ENCODE measurements at regions not wholly inside any gene's neighbourhood (a gene's known extent, or its start where the extent isn't known, plus 50 kb on each side); places are given as distances from the start of the nearest gene placed in this dataset.

DNA sequence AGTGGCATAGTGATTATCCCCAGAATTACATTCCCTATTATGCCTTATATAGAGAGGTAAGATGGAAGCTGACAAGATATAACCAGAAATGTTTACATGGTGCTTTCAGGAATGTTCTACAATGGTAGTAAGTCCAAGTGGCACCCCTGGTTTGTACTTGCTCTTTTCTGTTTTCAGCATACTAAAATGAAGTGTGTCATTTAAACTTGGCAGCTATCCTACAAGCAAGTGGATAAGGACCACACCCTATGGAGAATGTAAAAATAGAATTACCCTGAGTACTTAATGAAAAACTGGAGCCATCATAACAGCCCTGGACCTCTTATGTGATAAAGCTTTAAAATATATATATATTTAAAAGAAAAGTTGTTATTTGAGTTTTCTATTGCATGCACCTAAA is 1012.7 kb upstream of the CADM2 start:
- no peak overlapping the region for H3T11ph ChIP-seq (ENCODE audit: low read length)
- no peak overlapping the region for H3K27ac Mint-ChIP-seq
- no peaks in the 10 kb centered on the region for H3K23me2 ChIP-seq (ENCODE audit: insufficient read length, low read depth, low read length, poor library complexity, severe bottlenecking)
- no peak overlapping the region for H3K4ac ChIP-seq (ENCODE audit: low read depth, low read length)
- H3K56ac ChIP-seq (ENCODE audit: insufficient read length, low read depth, low read length): no peak overlapping the region
- H2AK5ac ChIP-seq (ENCODE audit: insufficient read length, low read length): no peak overlapping the region
- no peak overlapping the region for H3K18ac ChIP-seq (ENCODE audit: insufficient read length, low read depth, low read length)
- no peaks in the 10 kb centered on the region for H3K79me2 ChIP-seq (ENCODE audit: insufficient read depth, low read length)
- no peaks in the 10 kb centered on the region for H3K79me1 ChIP-seq (ENCODE audit: insufficient read depth, low read depth, low read length, poor library complexity, severe bottlenecking)
- H2BK12ac ChIP-seq (ENCODE audit: insufficient read length, low read depth, low read length): no peak overlapping the region
- no peak overlapping the region for H4K8ac ChIP-seq (replicated peaks; ENCODE audit: insufficient read length, low read depth, low read length)
- H3K9me3 ChIP-seq (ENCODE audit: control insufficient read depth, low read depth, low read length): no peaks in the 10 kb centered on the region
- peaks cover 0 to 7% (median 5%) of the 10 kb centered on the region in 3 experiments; a peak in 5 of 7 replicates for H3K36me3 Mint-ChIP-seq (ENCODE audit: insufficient read depth in 1 of 3, low read depth in 3 of 3)
- no peaks in the 10 kb centered on the region for H3K4me1 ChIP-seq (ENCODE audit: insufficient read depth, low read length)
- H3K27ac ChIP-seq (ENCODE audit: insufficient read length, low read depth, low read length): no peak overlapping the region
- no peak overlapping the region for H2BK15ac ChIP-seq (ENCODE audit: low read depth, low read length)
- no peak overlapping the region for H3K9ac ChIP-seq (ENCODE audit: extremely low read depth, insufficient read length, low read length)
- H2BK120ac ChIP-seq (ENCODE audit: low read depth, low read length, poor library complexity, severe bottlenecking): no peak overlapping the region
- no peaks in the 10 kb centered on the region for H4K20me1 ChIP-seq (ENCODE audit: control insufficient read depth, insufficient read depth, insufficient read length)
- no peak for DNase-seq
- H4K5ac ChIP-seq (ENCODE audit: insufficient read length, low read depth, low read length): no peak overlapping the region
- TF ChIP-seq, protein P1, sequence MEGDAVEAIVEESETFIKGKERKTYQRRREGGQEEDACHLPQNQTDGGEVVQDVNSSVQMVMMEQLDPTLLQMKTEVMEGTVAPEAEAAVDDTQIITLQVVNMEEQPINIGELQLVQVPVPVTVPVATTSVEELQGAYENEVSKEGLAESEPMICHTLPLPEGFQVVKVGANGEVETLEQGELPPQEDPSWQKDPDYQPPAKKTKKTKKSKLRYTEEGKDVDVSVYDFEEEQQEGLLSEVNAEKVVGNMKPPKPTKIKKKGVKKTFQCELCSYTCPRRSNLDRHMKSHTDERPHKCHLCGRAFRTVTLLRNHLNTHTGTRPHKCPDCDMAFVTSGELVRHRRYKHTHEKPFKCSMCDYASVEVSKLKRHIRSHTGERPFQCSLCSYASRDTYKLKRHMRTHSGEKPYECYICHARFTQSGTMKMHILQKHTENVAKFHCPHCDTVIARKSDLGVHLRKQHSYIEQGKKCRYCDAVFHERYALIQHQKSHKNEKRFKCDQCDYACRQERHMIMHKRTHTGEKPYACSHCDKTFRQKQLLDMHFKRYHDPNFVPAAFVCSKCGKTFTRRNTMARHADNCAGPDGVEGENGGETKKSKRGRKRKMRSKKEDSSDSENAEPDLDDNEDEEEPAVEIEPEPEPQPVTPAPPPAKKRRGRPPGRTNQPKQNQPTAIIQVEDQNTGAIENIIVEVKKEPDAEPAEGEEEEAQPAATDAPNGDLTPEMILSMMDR (conservative IDR thresholded peaks at IDR 0.05): no peak
- peaks cover 3 to 4% of the 10 kb centered on the region in 2 experiments; a peak in 3 of 5 replicates for H3K9me3 Mint-ChIP-seq
- no peaks in the 10 kb centered on the region for H3K27me3 ChIP-seq (ENCODE audit: insufficient read depth, low read length)
- no peak overlapping the region for H2BK20ac ChIP-seq (ENCODE audit: low read depth, low read length, poor library complexity, severe bottlenecking)
- no peak overlapping the region for H2AFZ ChIP-seq (ENCODE audit: low read length)
- H3K14ac ChIP-seq (ENCODE audit: insufficient read depth, low read length): no peak overlapping the region
- peaks cover 6 to 9% of the 10 kb centered on the region in 2 experiments for H3K4me1 Mint-ChIP-seq
- no peak overlapping the region for H2BK5ac ChIP-seq (ENCODE audit: insufficient read length, low read length)
- no peak overlapping the region for H3K4me2 ChIP-seq (ENCODE audit: insufficient read depth, insufficient read length, low read length)
- H3K27me3 Mint-ChIP-seq (ENCODE audit: low read depth): no peaks in the 10 kb centered on the region
- H3K4me3 Mint-ChIP-seq: no peak overlapping the region
- no peak overlapping the region for H4K91ac ChIP-seq (ENCODE audit: insufficient read length, low read depth, low read length)
- no peak overlapping the region for H3K23ac ChIP-seq (ENCODE audit: insufficient read length, low read depth, low read length)
